AG09319 (cell line): ENCODE measurements at regions not wholly inside any gene's neighbourhood (a gene's known extent, or its start where the extent isn't known, plus 50 kb on each side); places are given as distances from the start of the nearest gene placed in this dataset.

Experiments
- DNase-seq: peaks from one replicate; pipeline ENCODE4 v3.0.0-alpha.2; 2010; ENCODE audit warnings: low read depth; ENCODE audit errors: extremely low read depth
- CTCF ChIP-seq: IDR thresholded peaks from 2 replicates; pipeline ENCODE4 v1.5.1; 2011; ENCODE audit warnings: low read depth, mild to moderate bottlenecking, inconsistent platforms, low read length, moderate library complexity

GRCh38 chr2:14552286-14552685 lies 80.2 kb upstream of the LRATD1 start:
- no peak for TF ChIP-seq CTCF
- no peak for DNase-seq

DNA sequence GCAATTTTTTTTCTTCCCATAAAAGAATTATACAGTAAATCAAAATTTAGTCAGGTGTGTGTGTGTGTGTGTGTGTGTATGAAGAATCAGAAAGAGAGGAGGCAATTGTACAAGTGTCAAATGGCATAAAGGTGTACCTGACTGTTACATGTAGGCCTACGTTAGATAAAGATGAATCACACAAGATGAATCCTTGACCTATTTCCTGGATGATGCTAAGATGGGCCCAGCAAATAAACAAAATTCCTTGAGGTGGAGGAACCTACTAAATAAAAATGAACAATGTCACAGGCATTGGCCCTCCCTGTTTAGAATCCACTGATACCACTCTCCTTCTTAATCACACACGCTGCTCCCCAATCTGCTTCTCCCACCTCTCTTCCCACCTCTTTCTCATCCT lies 79.7 kb upstream of the LRATD1 start:
- TF ChIP-seq CTCF: no peak
- DNase-seq: no peak

DNA sequence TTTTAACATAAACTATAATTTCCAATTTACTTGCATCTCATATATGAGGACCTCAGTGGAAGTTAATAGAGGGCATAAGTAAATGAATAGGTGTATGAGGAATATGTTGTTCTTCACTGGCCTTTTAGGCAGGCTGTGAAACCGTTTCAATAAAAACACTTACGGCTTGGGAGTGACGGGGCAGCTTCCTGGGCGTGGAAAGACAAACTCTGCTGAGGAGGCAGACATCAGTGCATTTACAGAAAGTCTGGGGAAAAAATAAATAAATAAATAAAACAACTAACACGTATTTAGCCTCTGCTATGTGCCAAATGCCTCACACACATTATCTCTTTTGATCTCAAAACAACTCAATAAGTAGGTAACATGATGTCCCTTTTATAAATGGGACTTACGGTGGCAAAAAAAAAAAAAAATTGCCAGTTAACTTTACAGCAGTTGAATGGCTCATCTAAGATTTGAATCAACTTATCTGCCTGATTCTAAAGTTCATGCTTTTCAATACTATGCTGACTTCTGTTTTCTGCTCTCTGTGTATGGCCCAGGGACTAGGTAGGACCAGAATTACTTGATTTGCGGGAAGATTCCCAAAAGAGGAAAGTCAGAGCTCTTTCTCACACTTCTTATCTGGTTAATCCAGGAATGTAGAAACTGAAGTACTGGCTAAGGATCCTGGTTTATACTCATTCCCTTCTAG lies 77.5 kb upstream of the LRATD1 start:
- DNase-seq: no peak
- TF ChIP-seq CTCF: no peak

DNA sequence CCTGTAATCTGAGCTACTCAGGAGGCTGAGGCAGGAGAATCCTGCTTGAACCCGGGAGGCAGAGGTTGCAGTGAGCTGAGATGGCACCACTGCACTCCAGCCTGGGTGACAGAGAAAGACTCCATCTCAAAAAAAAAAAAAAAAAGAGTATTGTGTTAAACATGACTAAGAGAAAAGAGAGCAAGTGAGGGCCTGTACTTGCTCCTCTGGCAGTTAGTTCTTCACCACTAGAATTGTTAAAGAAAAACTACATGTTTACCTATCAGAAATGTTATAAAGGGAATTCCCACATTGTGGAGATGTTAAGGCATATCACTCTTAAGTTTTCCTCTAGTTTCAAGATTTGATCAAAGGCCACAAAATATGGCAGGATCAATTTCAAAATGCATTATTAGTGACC lies 75.4 kb upstream of the LRATD1 start:
- no peak for DNase-seq
- TF ChIP-seq CTCF: no peak

- no peak for TF ChIP-seq CTCF
- DNase-seq: no peak
Measured at GRCh38 chr2:14557916-14558315, 74.6 kb upstream of the LRATD1 start.

GRCh38 chr2:14558335-14558919 lies 74.1 kb upstream of the LRATD1 start:
- TF ChIP-seq CTCF: no peak
- DNase-seq: no peak

GRCh38 chr2:14560716-14561115 lies 71.8 kb upstream of the LRATD1 start:
- no peak for DNase-seq
- TF ChIP-seq CTCF: no peak
